GM19463 (cell line): ENCODE measurements at regions not wholly inside any gene's neighbourhood (a gene's known extent, or its start where the extent isn't known, plus 50 kb on each side); places are given as distances from the start of the nearest gene placed in this dataset.
"Not testable (repeated sequence)": the region's sequence is repeated elsewhere in the genome, so short reads cannot be mapped to it uniquely, and the experiment has no call there.

Experiments used
- ATAC-seq: cut with Tn5 transposase; IDR thresholded peaks from one replicate; pipeline ENCODE4 v1.9.1; 2021; ENCODE audit warnings: mild to moderate bottlenecking, moderate library complexity; ENCODE audit not compliant: unreplicated experiment

- not testable (repeated sequence) for ATAC-seq
Observed at GRCh38 chr14:19120383-19120782, 153.1 kb downstream of the POTEM start.

GRCh38 chr14:19126269-19127051 lies 159.2 kb downstream of the POTEM start:
- ATAC-seq: not testable (repeated sequence)

- ATAC-seq: not testable (repeated sequence)
Observed at GRCh38 chr14:19127664-19128435, 160.6 kb downstream of the POTEM start.

- ATAC-seq: not testable (repeated sequence)
Observed at GRCh38 chr14:19131553-19131952, 164.3 kb downstream of the POTEM start.

- ATAC-seq: not testable (repeated sequence)
Observed at GRCh38 chr14:19132013-19132835, 165.0 kb downstream of the POTEM start.

- not testable (repeated sequence) for ATAC-seq
Observed at GRCh38 chr14:19132836-19133120, 165.5 kb downstream of the POTEM start.

GRCh38 chr14:19157106-19157709 lies 190.0 kb downstream of the POTEM start:
- not testable (repeated sequence) for ATAC-seq

GRCh38 chr14:19158012-19158411 lies 190.8 kb downstream of the POTEM start:
- not testable (repeated sequence) for ATAC-seq

GRCh38 chr14:19158588-19158987 lies 191.4 kb downstream of the POTEM start:
- ATAC-seq: not testable (repeated sequence)

- ATAC-seq: not testable (repeated sequence)
Observed at GRCh38 chr14:19159003-19159625, 191.9 kb downstream of the POTEM start.

- ATAC-seq: not testable (repeated sequence)
Observed at GRCh38 chr14:19160379-19160778, 193.1 kb downstream of the POTEM start.

- ATAC-seq: not testable (repeated sequence)
Observed at GRCh38 chr14:19161251-19162033, 194.2 kb downstream of the POTEM start.

- ATAC-seq: not testable (repeated sequence)
Observed at GRCh38 chr14:19162034-19162706, 194.9 kb downstream of the POTEM start.

GRCh38 chr14:19162920-19163319 lies 195.7 kb downstream of the POTEM start:
- ATAC-seq: not testable (repeated sequence)

- ATAC-seq: not testable (repeated sequence)
Observed at GRCh38 chr14:19163891-19164290, 196.7 kb downstream of the POTEM start.

GRCh38 chr14:19164426-19164825 lies 197.2 kb downstream of the POTEM start:
- ATAC-seq: not testable (repeated sequence)

- ATAC-seq: not testable (repeated sequence)
Observed at GRCh38 chr14:19166056-19166455, 198.8 kb downstream of the POTEM start.

- ATAC-seq: not testable (repeated sequence)
Observed at GRCh38 chr14:19167454-19168190, 200.4 kb downstream of the POTEM start.
